Loucy (cell line): ENCODE measurements at regions not wholly inside any gene's neighbourhood (a gene's known extent, or its start where the extent isn't known, plus 50 kb on each side); places are given as distances from the start of the nearest gene placed in this dataset.

Source experiments
- H2AFZ ChIP-seq: fragments of 200-600 bp; sonication (generic); 2 replicates; pipeline ENCODE4 v1.6.0; 2016; ENCODE audit warnings: antibody characterized with exemption, mild to moderate bottlenecking, low read length, moderate library complexity
- H3F3A ChIP-seq: fragments of 200-600 bp; 2 replicates; pipeline ENCODE4 v1.6.0; 2016; ENCODE audit warnings: antibody characterized with exemption, low read depth, mild to moderate bottlenecking
- H3K27me3 ChIP-seq: fragments of 200-600 bp; sonication (generic); 2 replicates; pipeline ENCODE4 v1.6.1; 2014; ENCODE audit warnings: low read length, mild to moderate bottlenecking; ENCODE audit not compliant: insufficient read depth, poor library complexity, severe bottlenecking
- H3K36me3 ChIP-seq: fragments of 200-600 bp; sonication (generic); 2 replicates; pipeline ENCODE4 v1.6.1; 2016; ENCODE audit warnings: low read length; ENCODE audit not compliant: insufficient read depth
- H3K4me1 ChIP-seq: fragments of 200-600 bp; sonication (generic); 2 replicates; pipeline ENCODE4 v1.5.1; 2014; ENCODE audit warnings: low read length, mild to moderate bottlenecking; ENCODE audit not compliant: insufficient read depth, poor library complexity, severe bottlenecking
- H3K4me2 ChIP-seq: fragments of 200-600 bp; sonication (generic); 2 replicates; pipeline ENCODE4 v1.6.0; 2014; ENCODE audit warnings: antibody characterized with exemption, low read length, low read depth, mild to moderate bottlenecking; ENCODE audit not compliant: poor library complexity, severe bottlenecking
- H3K4me3 ChIP-seq: fragments of 200-600 bp; sonication (generic); 2 replicates; pipeline ENCODE4 v1.5.1; 2014; ENCODE audit warnings: low read length, mild to moderate bottlenecking, mixed read lengths; ENCODE audit not compliant: poor library complexity, severe bottlenecking
- H3K79me2 ChIP-seq: fragments of 200-600 bp; sonication (generic); 2 replicates; pipeline ENCODE4 v1.6.1; 2014; ENCODE audit warnings: low read length; ENCODE audit not compliant: insufficient read depth
- H3K9ac ChIP-seq: fragments of 200-600 bp; sonication (generic); 2 replicates; pipeline ENCODE4 v1.6.0; 2014; ENCODE audit warnings: mild to moderate bottlenecking, low read depth, low read length, moderate library complexity; ENCODE audit not compliant: poor library complexity, severe bottlenecking
- H3K9me2 ChIP-seq: fragments of 200-600 bp; sonication (generic); replicated peaks from 2 replicates; pipeline ENCODE4 v1.6.1; 2016; ENCODE audit warnings: low read depth, low read length, mixed read lengths
- H3K9me3 ChIP-seq: fragments of 200-600 bp; sonication (generic); 2 replicates; pipeline ENCODE4 v1.6.1; 2014; ENCODE audit warnings: mild to moderate bottlenecking, antibody characterized with exemption, low read length, low read depth; ENCODE audit not compliant: insufficient read depth
- H4K20me1 ChIP-seq: fragments of 200-600 bp; sonication (generic); 2 replicates; pipeline ENCODE4 v1.6.0; 2014; ENCODE audit warnings: antibody characterized with exemption, low read length, mild to moderate bottlenecking; ENCODE audit not compliant: insufficient read depth, poor library complexity, severe bottlenecking
- EZH2phosphoT487 ChIP-seq: fragments of 200-600 bp; IDR thresholded peaks from 2 replicates; pipeline ENCODE4 v1.6.1; 2018; ENCODE audit warnings: antibody characterized with exemption, mild to moderate bottlenecking, moderate library complexity, borderline replicate concordance
- TF ChIP-seq, protein P1 (sequence below): fragments of 200-600 bp; sonication (generic); conservative IDR thresholded peaks from 2 replicates; pipeline ENCODE4 v1.5.1; 2014; ENCODE audit warnings: mild to moderate bottlenecking, antibody characterized with exemption, low read length

DNA sequence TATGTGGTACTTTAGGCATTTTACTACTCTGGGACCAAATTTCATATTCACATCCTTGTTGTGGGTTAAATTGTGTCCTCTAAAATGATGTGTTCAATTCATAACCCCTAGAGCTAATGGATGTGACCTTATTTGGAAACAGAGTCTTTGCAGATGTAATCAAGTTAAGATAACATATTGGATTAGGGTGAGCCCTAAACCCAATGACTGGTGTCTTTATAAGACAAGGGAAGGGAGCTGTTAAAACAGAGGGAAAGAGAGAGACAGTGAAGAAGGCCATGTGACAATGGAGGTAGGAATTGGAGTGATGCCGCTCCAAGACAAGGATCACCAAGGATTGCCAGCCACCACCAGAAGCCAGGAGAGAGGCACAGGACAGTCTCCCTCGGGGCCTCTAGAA is 220.0 kb downstream of the ADGRG6 start:
- no peak for TF ChIP-seq EZH2phosphoT487
- TF ChIP-seq, protein P1, sequence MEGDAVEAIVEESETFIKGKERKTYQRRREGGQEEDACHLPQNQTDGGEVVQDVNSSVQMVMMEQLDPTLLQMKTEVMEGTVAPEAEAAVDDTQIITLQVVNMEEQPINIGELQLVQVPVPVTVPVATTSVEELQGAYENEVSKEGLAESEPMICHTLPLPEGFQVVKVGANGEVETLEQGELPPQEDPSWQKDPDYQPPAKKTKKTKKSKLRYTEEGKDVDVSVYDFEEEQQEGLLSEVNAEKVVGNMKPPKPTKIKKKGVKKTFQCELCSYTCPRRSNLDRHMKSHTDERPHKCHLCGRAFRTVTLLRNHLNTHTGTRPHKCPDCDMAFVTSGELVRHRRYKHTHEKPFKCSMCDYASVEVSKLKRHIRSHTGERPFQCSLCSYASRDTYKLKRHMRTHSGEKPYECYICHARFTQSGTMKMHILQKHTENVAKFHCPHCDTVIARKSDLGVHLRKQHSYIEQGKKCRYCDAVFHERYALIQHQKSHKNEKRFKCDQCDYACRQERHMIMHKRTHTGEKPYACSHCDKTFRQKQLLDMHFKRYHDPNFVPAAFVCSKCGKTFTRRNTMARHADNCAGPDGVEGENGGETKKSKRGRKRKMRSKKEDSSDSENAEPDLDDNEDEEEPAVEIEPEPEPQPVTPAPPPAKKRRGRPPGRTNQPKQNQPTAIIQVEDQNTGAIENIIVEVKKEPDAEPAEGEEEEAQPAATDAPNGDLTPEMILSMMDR: no peak

DNA sequence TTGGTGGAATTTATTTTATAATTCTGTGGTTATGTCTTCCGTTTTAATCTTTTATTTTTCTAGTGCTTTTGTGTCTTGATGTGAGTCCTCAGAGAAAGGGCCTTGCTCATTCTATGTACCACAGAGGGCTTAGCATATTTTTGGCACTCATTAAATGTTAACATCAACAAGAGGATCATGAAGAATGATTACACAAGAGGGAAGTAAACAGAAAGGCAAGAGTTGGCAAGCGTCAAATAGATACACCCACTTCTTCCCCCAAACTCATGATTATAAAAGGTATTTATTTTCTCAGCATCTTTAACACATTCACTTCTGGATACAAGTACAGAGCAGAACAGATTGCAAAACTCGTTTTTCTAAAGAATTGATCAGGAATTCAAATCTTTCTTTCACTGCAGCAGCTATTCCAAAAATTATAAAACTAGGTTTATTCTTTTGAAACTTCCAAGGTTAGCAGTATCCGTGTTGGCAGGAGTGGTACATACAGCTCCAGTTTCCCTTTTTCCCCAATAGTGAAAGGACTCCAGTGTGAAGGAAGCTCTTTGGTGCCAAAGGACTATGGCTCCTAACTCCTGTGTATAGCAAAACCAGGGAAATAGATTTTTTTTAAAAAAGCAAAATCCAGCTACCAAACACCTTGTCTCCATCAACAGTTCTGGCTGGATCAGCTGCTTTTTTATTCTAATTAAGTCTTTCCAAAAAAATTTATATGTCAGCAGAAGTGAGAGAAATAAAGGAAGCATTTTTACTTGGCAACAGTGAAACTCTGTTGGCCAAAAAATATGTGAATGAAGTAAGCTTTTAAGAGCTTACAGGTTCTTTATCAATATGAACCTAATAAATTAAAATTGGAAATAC is 221.9 kb downstream of the ADGRG6 start:
- TF ChIP-seq, protein P1: no peak
- no peak for TF ChIP-seq EZH2phosphoT487
- Histone ChIP-seq H3F3A (no peaks in the 10 kb centered on the region), H2AFZ (no peak overlapping the region), H3K27me3 (no peaks in the 10 kb centered on the region), H3K36me3 (no peaks in the 10 kb centered on the region), H3K9ac (no peak overlapping the region), H3K4me2 (no peak overlapping the region), H3K79me2 (no peaks in the 10 kb centered on the region), H4K20me1 (no peaks in the 10 kb centered on the region), H3K9me2 (no peaks in the 10 kb centered on the region), H3K4me1 (no peaks in the 10 kb centered on the region), H3K4me3 (no peak overlapping the region), H3K9me3 (no peaks in the 10 kb centered on the region)

More for the DNA sequence above, 220.0 kb downstream of the ADGRG6 start:
- Histone ChIP-seq H3K4me2 (no peak overlapping the region), H3K9me3 (no peaks in the 10 kb centered on the region), H2AFZ (no peak overlapping the region), H3F3A (no peaks in the 10 kb centered on the region), H3K79me2 (no peaks in the 10 kb centered on the region), H3K4me3 (no peak overlapping the region), H3K4me1 (no peaks in the 10 kb centered on the region), H3K27me3 (no peaks in the 10 kb centered on the region), H4K20me1 (no peaks in the 10 kb centered on the region), H3K36me3 (no peaks in the 10 kb centered on the region), H3K9me2 (no peaks in the 10 kb centered on the region), H3K9ac (no peak overlapping the region)

DNA sequence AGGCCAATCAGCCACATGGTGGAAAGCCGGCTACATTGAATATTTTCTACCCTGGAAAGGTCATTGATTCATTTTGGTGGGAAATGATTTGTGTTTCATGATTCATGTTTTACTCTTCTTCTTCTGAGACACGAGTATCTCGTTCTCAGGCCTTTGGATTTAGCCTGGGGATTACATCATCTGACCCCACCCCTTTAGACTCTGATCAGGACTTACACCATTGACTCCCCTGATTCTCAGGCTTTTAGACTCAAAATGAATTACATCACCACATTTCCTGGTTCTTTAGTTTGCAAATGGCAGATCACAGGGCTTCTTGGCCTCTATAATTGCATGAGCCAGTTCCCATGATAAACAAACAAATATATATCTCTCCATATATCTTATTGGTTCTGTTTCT is 228.8 kb downstream of the ADGRG6 start:
- H3F3A ChIP-seq: no peaks in the 10 kb centered on the region
- H3K36me3 ChIP-seq: no peaks in the 10 kb centered on the region
- no peaks in the 10 kb centered on the region for H3K27me3 ChIP-seq
- H3K79me2 ChIP-seq: no peaks in the 10 kb centered on the region
- no peak overlapping the region for H3K9ac ChIP-seq
- H3K4me1 ChIP-seq: no peaks in the 10 kb centered on the region
- no peak overlapping the region for H2AFZ ChIP-seq
- H3K9me2 ChIP-seq: no peaks in the 10 kb centered on the region
- TF ChIP-seq, protein P1: no peak
- no peak for TF ChIP-seq EZH2phosphoT487
- no peaks in the 10 kb centered on the region for H4K20me1 ChIP-seq
- H3K4me3 ChIP-seq: no peak overlapping the region
- peaks cover 13% of the 10 kb centered on the region; the same call in 1 of the 2 replicates for H3K9me3 ChIP-seq
- H3K4me2 ChIP-seq: no peak overlapping the region
